ENCODE measurements at regions not wholly inside any gene's neighbourhood (a gene's known extent, or its start where the extent isn't known, plus 50 kb on each side); places are given as distances from the start of the nearest gene placed in this dataset.

GRCh38 chr7:81030472-81030871 is 111.6 kb upstream of the SEMA3C start:
- TF ChIP-seq POLR2AphosphoS5 (IDR thresholded peaks at IDR 0.05; ENCODE audit: low read depth, low read length) (no peak), REST (IDR thresholded peaks at IDR 0.05; ENCODE audit: insufficient read depth in 1 of 2, low read depth in 2 of 2, low read length in 2 of 2) (no peak), SIN3A (IDR thresholded peaks at IDR 0.05; ENCODE audit: borderline replicate concordance, insufficient read depth, low read length) (no peak), TAF1 (IDR thresholded peaks at IDR 0.05; ENCODE audit: borderline replicate concordance, insufficient read depth, low read length) (no peak)

Data from PFSK-1 (cell line).